ENCODE measurements at regions not wholly inside any gene's neighbourhood (a gene's known extent, or its start where the extent isn't known, plus 50 kb on each side); places are given as distances from the start of the nearest gene placed in this dataset.

DNA sequence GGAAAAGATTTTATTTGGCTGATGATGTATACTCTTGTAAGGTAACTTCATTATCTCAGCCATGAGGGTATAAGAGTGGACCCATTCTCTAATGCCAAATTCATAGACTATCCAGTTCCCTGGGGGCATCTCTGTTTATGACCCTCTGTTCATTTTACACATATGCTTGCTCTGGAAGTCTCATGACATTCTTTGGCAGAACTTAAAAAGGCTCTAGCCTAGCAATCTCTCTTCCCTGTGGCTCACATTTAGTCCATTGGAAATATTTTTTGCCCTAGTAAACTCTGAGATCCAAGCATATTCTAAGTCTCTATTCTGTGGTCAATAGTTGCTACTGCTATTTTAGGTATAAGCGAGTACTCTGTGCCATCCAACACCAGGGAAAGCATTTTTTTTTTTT is 1201.8 kb upstream of the ZEB2 start:
- no peak for FAIRE-seq

DNA sequence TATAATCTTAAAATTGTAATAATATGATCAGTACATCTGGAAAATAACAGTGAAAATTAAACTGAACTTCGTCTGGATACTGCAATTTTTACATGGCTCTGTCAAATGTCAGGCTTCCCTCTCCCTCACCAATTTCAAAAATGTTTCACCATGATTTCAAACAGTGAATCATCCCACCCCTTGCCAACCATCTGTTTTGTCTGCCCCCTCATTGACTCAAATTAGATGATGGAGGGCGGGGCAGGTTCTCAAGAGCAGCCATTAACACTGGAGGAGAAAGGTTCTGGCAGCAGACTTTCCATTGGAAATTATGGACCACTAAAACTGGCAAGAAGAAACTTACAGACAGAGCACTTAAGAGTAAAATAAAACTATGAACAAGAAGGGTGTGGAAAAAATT is 1195.7 kb upstream of the ZEB2 start:
- no peak for FAIRE-seq

DNA sequence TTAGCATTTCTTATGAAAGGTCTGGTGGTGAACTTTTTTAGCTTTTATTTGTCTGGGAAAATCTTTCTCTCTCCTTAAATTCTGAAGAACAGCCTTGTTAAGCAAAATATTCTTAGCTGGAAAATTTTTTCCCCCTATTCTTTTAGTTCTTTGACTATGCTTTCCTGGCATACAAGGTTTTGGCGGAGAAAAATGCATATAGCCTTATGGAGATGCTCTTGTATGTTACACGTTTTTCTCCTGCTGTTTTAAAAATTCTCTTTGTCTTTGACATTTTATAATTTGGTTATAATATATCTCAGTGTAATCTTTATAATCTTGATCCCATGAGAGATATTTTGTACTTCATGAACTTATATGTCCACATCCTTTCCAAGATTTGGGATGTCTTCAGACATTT is 1190.4 kb upstream of the ZEB2 start:
- FAIRE-seq = no peak

DNA sequence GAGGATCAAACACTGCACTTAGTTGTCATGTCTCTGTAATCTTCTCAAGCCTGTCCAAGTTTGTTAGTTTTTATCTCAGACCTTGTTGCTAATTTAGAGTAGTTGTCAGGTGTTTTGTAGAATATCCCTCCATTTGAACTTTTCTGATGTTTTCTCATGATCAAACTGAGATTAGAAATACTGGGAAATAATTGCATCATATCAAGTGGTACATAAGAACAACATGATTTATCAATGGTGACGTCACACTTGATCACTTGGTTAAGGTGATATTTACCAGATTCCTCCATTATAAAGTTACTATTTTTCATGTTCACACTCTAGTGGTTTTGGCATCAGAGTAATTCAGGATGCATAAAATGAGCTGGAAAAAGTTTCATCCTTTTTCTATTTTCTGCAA is 1182.4 kb upstream of the ZEB2 start:
- no peak for FAIRE-seq

DNA sequence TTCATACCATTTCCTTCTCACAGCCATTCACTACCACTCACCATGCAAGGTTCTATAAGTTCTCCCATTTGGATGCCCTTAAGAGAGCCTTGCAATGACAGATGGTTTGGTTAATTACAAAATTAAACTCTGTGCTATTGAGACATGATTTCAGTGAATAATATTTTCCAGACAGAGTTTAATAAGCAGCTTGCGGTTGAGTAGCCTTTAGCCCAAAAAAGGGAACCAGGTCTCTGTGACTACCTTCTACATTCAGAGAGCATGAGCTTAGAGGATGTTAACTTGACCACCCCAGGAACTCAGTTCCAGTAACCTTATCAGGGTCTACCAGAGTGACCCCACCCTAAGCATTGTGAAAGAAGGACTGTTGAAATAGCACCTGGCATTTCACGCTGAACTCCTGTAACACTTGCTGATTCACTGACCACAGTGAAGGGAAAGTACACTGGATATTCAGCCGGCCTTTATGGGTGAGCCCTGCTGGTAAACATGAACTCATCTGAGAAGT is 1173.1 kb upstream of the ZEB2 start:
- no peak for FAIRE-seq

DNA sequence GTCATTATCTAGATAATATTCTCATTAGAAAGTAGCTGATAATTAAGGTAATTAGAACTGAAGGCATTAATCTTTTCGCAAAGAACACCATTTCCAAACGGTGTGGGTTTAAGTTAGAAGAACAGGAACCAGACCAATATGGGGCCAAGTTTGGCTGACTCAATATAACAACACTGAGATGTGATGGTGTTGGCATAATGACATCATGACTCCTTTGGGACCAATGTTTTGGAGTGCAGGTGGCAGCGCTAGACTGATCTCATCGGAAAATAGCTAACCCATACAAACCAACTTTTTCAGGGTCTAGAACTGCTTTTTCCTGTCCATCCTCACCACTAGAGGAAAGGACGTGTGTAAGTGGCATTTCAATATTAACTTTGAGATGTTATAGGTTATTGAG is 1171.7 kb upstream of the ZEB2 start:
- no peak for FAIRE-seq

DNA sequence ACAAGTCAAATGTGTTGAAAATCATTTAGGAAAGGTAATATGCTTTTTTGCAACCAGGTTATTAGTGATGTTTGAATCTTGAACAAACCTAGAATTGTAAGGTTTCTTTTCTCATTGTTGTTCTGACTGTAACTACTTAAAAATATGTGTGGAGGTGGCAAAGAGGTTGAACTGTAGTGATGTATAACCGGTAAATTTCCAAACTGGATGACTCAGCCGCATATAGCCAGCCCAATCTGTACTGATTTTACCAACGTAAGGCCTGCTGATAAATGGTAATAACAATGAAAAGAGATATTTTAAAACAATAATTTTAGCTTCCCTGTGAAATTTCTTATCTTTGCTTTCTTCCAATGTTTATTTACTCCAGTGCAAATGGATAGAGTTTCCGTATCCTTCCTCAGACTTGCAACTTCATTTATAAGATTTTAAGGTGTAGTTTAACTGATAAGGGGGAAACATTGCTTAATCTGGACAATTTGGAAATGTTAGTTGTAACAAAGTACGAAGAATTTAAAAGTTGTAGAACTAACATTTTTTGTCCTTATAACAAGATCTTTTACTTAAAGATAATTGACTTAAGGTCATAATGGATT is 1170.4 kb upstream of the ZEB2 start:
- no peak for FAIRE-seq

DNA sequence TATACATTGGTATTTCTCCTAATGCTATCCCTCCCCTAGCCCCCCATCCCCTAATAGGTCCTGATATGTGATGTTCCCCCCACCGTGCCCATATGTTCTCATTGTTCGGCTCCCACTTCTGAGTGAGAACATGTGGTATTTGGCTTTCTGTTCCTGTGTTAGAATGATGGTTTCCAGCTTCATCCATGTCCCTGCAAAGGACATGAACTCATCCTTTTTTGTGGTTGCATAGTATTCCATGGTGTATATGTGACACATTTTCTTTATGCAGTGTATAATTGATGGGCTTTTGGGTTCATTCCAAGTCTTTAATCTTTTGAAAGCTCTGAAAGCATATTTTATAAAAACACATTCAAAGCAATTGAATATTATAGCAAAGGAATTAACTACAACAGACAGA is 1169.4 kb upstream of the ZEB2 start:
- no peak for FAIRE-seq

DNA sequence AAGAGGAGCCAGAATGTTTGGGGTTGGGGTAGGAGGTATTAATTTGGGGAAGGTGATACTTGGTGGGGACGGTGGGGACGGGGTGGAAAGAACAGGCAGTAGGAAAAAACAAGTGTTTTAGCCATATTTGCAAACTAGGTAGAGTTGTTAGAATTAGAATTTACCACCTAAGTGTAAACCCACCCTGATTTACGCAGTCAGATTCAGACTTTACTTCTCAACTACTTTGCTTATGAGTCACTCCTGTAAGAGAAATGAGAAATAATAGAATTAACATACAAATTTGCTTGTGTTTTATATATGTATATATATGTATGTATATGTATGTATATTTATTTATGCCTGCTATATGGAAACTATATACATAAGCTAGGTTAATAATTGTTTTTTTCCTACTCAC is 1168.2 kb upstream of the ZEB2 start:
- FAIRE-seq = no peak

DNA sequence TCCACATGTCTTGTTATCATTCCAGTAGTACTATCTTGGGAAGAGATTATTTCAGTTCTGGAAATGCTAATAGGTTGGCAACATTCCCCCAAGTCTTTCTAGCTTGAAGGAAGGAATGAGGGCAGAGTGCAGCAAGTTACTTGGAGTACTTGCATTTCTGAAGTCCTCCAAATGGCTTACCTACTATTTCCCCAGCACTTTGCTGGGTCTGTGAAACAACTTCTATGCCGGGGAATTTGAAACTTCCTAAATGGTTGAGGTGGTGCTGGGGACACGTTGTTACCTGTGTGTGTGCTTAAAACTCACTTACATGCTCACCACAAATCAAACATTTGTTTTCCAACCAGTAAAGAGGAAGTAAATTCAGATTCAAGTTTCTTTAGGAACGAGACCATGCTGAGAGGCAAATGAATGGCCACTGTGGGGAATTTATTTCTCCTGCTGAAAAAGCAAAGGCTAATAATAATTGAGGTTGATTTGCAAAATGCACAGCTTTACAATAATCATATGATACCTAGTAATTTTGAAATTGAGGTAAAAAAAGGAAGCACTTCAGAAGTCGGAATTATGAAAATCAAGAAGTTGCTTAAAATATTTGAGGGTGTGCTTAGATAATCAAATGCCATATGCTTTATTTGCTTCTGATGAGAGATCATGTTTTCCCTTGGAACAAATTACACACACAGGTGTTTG is 1167.7 kb upstream of the ZEB2 start:
- FAIRE-seq = no peak

DNA sequence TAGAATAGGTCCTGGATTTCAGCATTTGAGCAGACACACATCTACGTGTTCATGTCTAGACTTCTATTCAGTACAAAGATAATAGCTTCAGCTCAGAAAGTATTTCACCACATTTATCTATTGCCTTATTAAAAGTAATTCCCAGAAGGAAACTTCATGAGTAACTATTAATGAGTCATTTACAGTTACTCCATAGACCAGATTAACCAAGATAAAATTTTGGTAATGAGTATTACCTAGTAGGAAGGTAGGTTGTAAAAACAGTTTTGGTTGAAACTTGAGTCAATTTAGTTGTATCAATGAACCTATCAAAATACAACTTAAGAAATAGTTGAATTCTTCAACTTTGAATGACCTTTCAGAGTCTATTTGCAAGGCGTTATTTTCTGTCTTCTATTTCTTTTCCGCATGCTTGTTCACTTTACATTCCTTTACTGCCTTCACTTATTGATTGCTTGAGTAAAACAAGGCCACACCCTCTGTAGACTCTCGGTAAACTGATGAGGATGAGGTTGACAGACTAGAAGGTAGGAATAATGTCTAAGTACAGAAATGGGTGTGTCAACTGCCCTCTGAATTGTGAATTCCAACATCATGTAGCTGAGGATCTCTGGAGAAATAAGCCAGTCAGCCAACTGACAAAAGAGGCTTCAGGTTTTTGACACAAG is 1165.6 kb upstream of the ZEB2 start:
- no peak for FAIRE-seq

DNA sequence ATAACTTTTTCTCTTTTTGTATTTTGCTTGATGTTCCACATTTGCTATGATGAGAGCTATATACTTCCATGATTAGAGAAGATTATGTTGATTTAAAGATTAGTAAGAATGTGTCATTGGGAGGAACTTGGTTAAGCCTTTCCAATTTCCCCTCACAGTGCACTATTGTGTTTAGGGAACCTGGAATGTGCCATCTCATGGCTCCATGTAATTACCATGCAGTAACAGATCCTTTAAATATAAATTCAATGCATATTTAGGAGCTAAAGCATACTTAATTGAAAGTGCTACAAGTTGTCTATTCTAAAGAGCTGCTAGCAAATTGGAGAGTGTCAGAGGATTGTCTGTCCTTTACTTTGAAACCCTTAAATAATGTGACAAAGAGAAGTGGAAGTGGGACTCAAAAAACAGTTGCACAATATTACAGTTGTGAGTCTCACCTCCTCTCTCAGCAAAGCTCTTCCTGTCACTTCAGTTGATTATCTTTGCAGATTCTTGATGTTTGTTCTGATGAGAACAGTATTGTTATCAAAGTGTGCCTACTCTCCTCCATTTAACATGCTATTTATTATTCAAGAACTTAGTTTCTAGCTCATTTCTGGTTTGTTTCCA is 1162.7 kb upstream of the ZEB2 start:
- FAIRE-seq = no peak

DNA sequence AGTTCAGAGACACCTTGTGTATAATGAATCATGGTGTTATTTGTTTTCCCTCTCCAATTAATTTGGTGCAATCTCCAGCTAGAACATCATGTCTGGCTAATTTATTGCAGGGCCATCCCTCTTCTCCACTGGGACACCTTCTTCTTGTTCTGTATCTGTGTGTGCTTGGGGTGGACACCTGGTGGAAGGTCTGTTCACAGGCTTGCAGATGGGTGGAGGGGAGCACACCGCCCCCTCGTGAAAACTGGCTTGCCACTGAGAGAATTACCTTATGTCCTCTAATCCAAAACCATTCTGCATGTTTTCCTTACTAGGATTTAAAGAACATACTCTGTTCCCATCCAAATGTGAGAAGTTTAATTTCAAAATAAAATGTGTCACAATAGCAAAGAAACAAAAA is 1160.4 kb upstream of the ZEB2 start:
- FAIRE-seq = no peak

DNA sequence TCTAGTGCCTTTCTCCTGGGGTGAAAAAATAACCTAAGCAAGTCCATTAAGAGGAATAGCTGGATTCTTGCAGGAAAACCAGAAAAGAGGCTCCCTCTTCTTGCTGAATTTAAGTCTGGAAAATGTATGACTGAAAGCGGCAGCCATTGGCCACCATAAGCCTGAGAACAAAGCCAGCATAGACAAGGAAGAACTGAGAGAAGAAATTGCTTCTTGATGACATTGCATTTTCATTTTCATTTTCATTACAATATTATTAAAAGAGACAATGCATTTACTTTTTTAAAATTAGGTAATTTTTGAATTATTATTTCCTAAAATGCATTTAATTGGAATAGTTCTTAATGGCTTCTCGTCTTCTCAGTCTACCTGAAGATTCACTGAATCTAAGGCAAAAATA is 1157.5 kb upstream of the ZEB2 start:
- FAIRE-seq = no peak

DNA sequence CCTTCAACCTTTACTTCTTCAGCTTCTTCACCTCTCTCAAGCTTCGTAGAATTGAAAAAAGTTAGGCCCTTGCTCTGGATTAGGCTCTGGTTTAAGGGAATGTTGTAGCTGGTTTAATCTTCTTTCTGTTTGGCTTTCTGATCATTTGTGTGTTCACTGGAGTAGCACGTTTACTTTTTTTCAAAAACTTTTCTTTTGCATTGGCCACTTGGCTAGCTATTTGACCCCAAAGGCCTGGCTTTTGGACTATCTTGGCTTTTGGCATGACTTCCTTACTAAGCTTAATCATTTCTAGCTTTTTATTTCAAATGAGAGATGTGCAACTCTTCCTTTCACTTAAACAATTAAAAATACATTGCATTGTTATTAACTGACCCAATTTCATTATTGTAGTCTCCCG is 1154.8 kb upstream of the ZEB2 start:
- no peak for FAIRE-seq

DNA sequence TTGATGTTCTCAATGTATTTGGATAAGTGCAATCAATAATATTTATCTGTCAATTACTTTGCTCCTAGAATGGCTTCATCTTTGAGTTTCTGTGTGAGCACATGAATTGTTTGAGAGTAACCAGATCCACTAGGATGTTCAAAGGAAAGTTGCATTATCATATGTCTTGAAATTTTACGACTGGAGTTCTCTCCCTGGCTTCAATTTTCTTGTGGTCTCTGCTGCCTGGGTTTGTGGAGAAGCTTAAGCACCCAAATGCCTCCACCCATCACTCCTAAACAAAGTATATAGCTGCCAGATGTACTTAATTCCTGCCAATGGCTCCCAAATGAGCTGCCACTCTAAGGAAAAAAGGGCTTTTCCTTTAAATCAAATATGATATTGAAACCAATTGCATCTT is 1149.4 kb upstream of the ZEB2 start:
- no peak for FAIRE-seq

DNA sequence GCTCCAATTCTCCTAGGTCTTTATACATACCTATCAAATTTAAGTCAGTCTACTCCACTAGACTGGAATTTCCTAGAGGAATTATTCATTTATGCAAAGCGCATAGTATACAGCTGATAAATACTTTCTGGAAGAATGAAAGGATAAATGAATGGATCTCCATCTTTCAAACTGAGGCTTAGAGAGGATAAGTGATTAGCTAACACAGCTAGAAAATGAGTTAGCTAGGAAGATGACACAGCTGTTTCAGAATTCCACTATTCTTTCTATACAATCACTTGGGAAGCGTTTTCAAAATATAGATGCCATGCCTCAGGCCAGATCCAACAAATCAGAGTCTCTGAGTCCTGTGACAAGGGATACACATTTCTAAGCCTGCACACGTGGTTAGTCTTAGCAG is 1146.6 kb upstream of the ZEB2 start:
- no peak for FAIRE-seq

DNA sequence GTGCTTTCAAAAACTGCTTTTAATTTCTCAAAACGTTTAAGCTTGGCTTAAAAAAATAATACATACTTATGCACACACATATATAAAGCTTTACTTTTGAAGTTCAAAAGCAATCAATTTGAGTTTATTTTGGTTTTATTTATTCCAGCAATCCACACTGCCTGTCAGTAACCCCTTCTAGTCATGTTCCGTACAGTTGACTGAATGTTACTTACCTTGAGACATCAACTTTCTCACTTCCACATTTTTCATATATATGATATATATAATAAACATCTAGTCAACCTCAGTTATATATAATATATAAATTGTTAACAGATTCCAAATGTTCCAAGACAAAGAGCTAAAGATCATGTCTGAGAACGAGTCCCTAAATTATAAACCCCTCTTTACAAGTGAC is 1137.3 kb upstream of the ZEB2 start:
- no peak for FAIRE-seq

DNA sequence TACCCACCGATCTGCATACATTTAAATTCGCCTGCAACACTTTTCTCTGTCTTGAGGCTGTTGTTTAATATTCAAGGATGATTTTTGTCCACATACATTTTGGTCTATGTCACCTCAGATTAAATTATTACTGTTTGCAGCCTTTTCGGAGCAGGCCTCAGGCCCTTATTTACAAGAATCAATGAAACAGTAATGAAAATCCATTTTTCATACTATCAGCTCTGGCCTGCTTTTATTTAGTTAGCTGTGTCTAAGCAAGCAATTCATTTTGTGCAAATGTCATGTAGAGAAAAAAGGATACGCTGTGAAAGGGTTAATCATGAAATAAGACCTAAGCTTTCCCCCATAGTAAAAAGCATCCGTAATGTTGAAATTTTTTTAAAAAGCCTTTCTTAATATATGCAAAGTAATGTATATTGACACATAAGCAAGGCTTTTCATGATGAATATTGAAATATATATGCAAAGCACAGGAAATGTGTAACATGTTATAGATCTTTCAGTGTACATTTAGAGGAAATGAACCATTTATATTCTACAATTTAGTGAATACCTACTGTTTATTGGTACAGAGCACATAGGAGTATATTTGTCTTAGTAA is 1135.3 kb upstream of the ZEB2 start:
- FAIRE-seq = no peak

DNA sequence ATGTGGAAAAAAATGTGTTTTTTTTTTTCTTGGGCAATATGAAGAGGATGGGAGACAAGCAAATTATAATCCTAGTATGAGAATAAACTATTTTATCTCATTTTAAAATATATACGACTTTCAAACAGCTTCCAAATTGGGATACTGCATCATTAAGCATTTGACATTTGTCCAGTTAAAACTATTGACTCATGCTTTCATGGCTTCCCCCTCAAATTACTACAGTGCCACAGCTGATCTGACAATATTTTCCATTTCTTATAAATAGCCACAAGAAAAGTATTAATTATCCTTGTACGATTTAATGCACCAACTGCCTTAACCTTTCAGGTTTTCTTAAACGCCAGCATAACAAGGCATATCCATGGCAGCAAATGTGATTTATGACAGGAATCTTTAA is 1134.8 kb upstream of the ZEB2 start:
- no peak for FAIRE-seq

DNA sequence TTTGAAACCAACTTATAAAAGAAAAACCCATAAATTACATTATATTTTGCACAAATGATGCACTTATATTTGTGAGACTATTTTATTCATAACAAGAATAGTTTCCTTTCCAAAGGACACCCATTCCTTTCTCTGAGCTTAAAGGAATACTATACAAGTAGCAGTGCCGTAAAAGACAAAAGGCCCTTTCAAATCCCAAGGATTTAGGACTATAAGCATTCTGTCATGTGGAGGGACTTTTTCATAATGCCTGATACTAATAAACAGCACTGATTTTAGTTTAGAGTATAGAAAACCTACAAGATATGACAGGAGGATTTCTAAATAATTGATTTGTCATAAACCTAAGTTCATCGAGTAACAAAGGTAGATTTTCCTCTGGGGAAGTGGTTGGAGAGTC is 1134.2 kb upstream of the ZEB2 start:
- no peak for FAIRE-seq

DNA sequence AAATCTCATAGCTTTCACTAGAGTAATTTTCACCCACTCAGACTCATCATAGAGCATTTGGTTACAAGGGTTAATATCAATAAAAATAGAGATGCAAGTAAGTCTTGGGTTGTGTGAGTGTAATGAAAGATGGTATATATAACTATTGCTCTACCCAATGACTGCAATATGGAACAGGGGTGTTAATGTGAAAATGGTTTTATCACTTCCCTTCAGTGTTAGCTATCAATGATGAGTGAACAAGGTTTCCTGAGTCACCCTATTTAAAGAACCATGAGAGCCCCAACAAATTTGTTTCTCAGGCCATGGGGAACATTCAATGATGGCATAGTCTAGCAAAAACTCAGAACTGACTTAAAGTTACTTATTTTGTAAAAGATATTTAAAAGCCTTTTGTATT is 1133.6 kb upstream of the ZEB2 start:
- FAIRE-seq = no peak

Data from islet of Langerhans (tissue), 1 donor.